NOMO-1 (cell line): ENCODE measurements at regions not wholly inside any gene's neighbourhood (a gene's known extent, or its start where the extent isn't known, plus 50 kb on each side); places are given as distances from the start of the nearest gene placed in this dataset.

Experiments used
- DNase-seq, 2 experiments: peaks; one replicate each; lab custom pipeline; 2025; ENCODE audit not compliant: unreplicated experiment in 2 of 2; lab: John Stamatoyannopoulos, UW

DNA sequence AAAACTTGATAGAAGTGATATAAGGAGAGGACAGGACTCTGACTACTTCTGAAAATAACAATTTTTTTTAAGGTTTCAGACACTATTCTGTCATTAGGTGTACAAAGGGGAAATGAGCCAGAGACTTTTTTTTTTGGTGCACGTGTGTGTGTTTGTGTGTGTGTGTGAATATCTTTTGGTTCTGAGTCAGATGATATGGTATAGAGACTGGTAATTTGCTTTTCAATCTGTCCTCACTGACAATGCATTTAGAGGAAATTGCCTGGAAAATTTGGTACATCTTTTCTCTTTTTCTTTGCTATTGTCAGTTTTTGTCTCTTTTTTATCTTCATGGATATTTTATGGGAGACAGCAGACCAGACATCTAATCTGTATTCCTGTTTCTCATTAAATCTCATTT, 59.3 kb downstream of the DDIT4L start:
- DNase-seq, result no peak

DNA sequence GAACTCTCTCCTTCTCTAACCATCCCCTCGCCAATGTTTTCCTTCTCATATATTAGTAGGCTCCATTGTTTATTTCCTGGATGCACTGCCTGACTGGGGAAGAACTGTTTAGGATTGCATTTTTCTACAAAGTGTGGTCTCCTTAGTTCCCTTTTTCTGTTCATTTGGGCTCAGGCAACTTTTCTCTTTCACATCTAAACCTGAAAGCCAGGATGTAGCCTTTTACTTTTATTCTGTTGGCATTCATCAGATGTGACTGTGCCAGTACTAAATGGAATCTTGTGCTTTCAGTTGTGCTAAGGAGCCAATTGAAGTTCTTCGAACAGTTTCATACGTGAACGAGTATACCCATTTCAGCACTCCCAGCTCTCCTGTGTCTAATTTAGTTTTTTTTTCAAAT, 59.8 kb downstream of the DDIT4L start:
- DNase-seq, result peak in 1 of 2 experiments; percentile 3

GRCh38 chr4:100129774-100130173, 60.5 kb downstream of the DDIT4L start:
- no peak for DNase-seq

DNA sequence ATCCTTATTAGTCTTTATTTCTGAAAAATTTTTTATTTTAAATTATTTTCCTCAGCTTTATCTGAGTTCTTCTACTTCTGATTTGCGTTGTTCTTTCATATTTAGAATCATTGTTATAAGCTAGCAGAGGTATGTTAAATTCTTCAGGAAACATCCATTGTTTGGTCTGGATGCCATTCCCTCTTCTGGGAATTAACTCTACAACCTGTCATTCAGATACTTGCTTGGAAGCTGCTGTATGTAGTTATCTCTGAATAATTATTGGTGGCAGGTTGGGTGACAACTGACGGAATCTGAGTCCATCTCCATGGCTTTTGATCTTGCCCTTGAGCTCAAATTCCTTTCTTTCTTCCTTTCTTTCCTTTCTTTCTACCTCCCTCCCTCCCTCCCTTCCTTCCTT, 61.9 kb downstream of the DDIT4L start:
- DNase-seq, result no peak

DNA sequence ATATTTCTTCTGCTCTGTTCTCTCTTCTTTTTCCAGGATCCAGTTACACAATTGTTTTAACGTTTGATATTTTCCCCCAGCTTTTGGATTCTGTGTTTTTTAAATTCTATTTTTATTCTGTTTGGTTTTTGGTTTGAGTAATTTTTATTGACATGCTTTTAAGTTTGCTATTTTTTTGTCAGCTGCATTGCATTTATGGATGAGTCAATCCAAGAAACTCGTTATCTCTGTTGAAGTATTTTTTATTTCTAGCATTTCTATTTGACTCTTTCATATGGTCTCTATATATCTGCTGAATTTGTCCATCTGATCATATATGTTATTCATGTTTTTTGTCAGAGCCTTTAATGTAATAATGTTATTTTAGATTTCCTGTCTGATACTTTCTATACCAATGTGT, 65.6 kb downstream of the DDIT4L start:
- no peak for DNase-seq

DNA sequence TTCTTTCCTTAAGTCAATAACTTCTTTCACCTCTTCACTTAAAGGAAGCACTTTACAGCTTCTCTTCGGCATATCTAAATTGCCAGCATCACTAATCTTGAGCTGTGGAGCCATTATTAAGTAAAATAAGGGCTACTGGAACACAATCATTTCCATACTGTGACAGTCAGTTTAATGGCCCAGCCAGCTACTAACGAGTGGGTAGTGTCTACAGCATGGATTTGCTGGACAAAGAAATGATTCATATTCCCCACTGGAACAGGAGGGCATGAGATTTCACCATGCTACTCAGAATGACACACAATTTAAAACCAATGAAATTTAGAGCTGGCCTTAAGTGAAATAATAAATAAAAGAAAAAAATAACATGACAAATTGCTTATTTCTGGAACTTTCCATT, 72.1 kb downstream of the DDIT4L start:
- DNase-seq, result no peak

DNA sequence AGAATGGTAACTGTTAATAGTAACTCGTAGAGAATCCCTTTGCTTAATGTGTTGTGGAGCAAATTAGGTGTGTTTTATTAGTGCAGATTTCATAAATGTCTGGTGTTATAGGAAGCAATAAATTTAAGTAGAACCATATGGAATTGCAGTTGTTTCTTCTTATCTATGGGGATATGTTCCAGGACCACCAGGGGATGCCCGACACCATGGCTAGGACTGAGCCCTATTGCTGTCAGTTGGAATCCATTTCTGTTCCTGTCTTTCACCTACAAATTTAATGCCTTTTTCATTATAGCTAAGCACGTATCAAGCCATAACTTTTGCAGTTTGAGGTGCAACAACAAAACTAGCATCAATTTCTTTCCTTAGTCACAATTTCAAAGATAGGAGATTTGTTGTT, 72.5 kb downstream of the DDIT4L start:
- no peak for DNase-seq

DNA sequence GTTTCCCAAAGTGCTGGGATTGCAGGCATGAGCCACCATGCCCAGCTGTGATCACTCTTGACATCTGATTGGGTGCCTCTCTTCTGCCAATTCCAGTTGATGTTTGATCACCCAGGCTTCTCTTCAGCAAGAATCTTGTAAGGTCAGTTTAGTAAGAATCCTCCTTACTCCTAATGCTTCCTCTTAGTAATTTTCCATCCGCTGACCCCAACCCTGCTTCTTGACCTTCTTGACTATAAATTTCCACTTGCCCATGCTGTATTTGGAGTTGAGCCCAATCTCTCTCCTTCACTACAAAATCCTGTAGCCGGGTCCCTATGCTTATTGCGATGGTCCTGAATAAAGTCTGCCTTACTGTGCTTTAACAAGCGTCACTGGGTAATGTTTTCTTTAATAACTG, 75.4 kb downstream of the DDIT4L start:
- DNase-seq, result no peak

DNA sequence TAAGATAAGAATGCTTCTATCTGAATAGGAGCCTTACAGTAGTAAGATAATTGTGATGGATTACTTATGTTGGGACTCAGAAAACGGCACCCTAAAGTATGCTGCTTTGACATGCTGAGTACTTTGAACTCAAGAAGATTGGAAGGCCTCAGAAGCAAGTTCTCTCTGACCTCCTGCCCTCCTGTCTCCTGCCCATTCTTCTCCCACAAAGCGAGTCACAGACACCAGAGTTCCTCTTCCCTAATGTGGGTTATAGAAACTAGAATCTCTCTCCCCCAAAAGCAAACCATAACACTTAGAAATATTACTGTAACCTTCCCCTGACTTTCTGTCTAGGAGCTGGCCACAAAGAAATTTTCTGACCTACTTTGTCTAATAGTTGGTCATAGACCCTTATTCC, 76.5 kb downstream of the DDIT4L start:
- DNase-seq, result peak in 1 of 2 experiments; percentile 8

DNA sequence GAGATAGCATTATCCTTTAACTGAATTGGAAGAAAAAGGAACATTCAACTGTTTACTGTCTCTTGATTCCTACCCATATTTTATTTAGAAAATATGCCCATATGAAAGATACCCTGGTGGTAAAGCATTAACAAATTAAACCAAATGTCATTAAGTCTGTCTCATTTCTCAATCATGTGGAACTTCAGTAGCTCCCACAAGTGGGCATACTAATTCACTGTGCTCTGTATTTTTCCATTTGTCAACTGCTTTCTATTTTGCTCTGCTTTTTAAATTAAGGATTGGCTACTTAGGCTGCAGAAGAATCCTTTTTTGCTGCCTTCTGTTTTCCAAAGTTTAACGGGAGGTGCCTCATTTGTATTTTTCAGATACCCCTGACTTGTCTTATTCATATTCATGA, 77.2 kb downstream of the DDIT4L start:
- DNase-seq, result no peak

- no peak for DNase-seq
These were observed 80.3 kb downstream of the DDIT4L start for GRCh38 chr4:100109921-100110320.

- DNase-seq, result no peak
These were observed 81.4 kb downstream of the DDIT4L start for GRCh38 chr4:100108869-100109268.

- DNase-seq, result peak; percentile 37 to 44
These were observed 83.3 kb downstream of the DDIT4L start for GRCh38 chr4:100106982-100107381.

GRCh38 chr4:100103671-100104070, 86.6 kb downstream of the DDIT4L start:
- no peak for DNase-seq

GRCh38 chr4:100100985-100101384, 89.3 kb downstream of the DDIT4L start:
- DNase-seq, result peak in 1 of 2 experiments; percentile 43

- DNase-seq, result no peak
These were observed 90.5 kb downstream of the DDIT4L start for GRCh38 chr4:100099746-100100145.

GRCh38 chr4:100098681-100099080, 91.6 kb downstream of the DDIT4L start:
- no peak for DNase-seq

- DNase-seq, result no peak
These were observed 92.2 kb downstream of the DDIT4L start for GRCh38 chr4:100098011-100098545.

DNA sequence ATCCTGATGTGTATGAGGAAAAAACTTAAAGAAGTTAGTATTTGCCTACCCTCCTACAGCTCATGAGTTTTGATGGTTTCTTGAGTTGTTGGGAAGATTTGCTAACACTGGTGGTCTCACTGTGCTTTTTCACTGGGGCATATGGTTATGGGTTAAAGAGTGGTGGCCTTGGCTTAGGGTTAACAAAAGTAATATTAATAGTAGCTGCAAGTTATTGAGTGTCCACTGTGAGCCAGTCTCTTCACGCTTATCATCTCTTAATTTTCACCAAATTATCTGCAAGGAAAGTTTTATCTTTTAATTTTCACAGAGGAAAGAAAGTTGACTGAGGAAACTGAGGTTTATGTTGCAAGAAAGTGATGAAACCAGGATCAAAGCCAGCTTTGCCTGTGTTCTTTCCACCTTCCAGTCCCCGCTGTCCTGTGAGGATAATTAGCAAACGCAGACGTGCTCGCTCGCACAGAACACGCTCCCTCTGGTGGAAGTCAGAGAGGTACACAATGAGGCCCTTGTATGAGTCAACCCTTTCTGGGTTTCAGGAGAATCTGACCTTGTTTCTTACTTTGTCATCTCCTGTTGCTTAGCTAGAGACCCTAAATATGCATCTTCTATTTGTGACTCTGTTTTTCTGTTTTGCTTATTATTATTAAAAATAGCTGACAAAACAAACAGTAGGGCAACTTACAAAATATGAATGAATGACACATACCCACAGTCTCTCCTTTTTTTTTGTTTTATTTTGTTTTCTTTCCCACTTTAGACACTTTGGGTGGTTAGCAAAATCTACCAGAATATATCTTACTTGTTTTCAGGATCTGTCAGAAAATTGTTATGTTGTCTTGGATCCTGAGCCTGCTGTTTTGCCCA, 94.3 kb downstream of the DDIT4L start:
- peak; percentile 35 to 71 for DNase-seq

GRCh38 chr4:100093091-100093866, 97.0 kb downstream of the DDIT4L start:
- DNase-seq, result peak; percentile 74 to 76

DNA sequence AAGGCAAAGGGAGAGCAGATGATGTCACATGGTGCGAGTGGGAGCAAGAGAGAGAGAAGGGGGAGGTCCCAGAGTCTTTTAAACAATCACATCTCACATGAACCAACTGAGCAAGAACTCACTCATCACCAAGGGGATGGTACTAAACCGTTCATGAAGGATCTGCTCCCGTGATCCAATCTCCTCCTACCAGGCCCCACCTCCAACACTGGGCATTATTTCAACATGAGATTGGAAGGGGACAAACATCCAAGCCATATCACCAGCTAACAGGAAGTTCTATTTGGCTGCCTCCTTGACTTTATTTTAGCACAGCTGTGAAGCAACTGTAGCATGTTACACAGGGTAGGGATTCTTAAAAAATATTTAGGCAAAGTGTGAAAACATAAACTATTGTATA, 102.5 kb downstream of the DDIT4L start:
- no peak for DNase-seq
